ENCODE measurements at regions not wholly inside any gene's neighbourhood (a gene's known extent, or its start where the extent isn't known, plus 50 kb on each side); places are given as distances from the start of the nearest gene placed in this dataset.
"Not testable (repeated sequence)": the region's sequence is repeated elsewhere in the genome, so short reads cannot be mapped to it uniquely, and the experiment has no call there.

GRCh38 chr17:77634710-77635109, 323.8 kb upstream of the TNRC6C start:
- in situ Hi-C loops (cut with HindIII; ENCODE audit: low pct_unique_long_range_greater_than_20kb, low sequenced_read_pairs), result no loop called here
- no peak for DNase-seq (ENCODE audit: low read depth, low spot score)

GRCh38 chr17:77635176-77635575, 323.3 kb upstream of the TNRC6C start:
- no peak for DNase-seq (ENCODE audit: low read depth, low spot score)
- in situ Hi-C loops (cut with HindIII; ENCODE audit: low pct_unique_long_range_greater_than_20kb, low sequenced_read_pairs), result no loop called here

GRCh38 chr17:77635785-77636184, 322.7 kb upstream of the TNRC6C start:
- in situ Hi-C loops (cut with HindIII; ENCODE audit: low pct_unique_long_range_greater_than_20kb, low sequenced_read_pairs); DNase-seq (ENCODE audit: low read depth, low spot score): not testable (repeated sequence)

- DNase-seq (ENCODE audit: low read depth, low spot score), result no peak
- in situ Hi-C loops (cut with HindIII; ENCODE audit: low pct_unique_long_range_greater_than_20kb, low sequenced_read_pairs), result no loop called here
Measured at GRCh38 chr17:77636835-77637817, 321.4 kb upstream of the TNRC6C start.

GRCh38 chr17:77637818-77638575, 320.5 kb upstream of the TNRC6C start:
- in situ Hi-C loops (cut with HindIII; ENCODE audit: low pct_unique_long_range_greater_than_20kb, low sequenced_read_pairs), result no loop called here

GRCh38 chr17:77640252-77640651, 318.3 kb upstream of the TNRC6C start:
- DNase-seq (ENCODE audit: low read depth, low spot score), result no peak
- in situ Hi-C loops (cut with HindIII; ENCODE audit: low pct_unique_long_range_greater_than_20kb, low sequenced_read_pairs), result no loop called here

More at GRCh38 chr17:77637818-77638575, 320.5 kb upstream of the TNRC6C start:
- DNase-seq (ENCODE audit: low read depth, low spot score), result no peak

GRCh38 chr17:77640916-77641605, 317.4 kb upstream of the TNRC6C start:
- in situ Hi-C loops (cut with HindIII; ENCODE audit: low pct_unique_long_range_greater_than_20kb, low sequenced_read_pairs), result no loop called here
- no peak for DNase-seq (ENCODE audit: low read depth, low spot score)

GRCh38 chr17:77641718-77642117, 316.8 kb upstream of the TNRC6C start:
- in situ Hi-C loops (cut with HindIII; ENCODE audit: low pct_unique_long_range_greater_than_20kb, low sequenced_read_pairs), result no loop called here
- DNase-seq (ENCODE audit: low read depth, low spot score), result no peak

- no peak for DNase-seq (ENCODE audit: low read depth, low spot score)
- in situ Hi-C loops (cut with HindIII; ENCODE audit: low pct_unique_long_range_greater_than_20kb, low sequenced_read_pairs), result no loop called here
Measured at GRCh38 chr17:77644181-77645071, 314.1 kb upstream of the TNRC6C start.

GRCh38 chr17:77645072-77646045, 313.1 kb upstream of the TNRC6C start:
- no peak for DNase-seq (ENCODE audit: low read depth, low spot score)
- in situ Hi-C loops (cut with HindIII; ENCODE audit: low pct_unique_long_range_greater_than_20kb, low sequenced_read_pairs), result no loop called here

- no peak for DNase-seq (ENCODE audit: low read depth, low spot score)
- in situ Hi-C loops (cut with HindIII; ENCODE audit: low pct_unique_long_range_greater_than_20kb, low sequenced_read_pairs), result no loop called here
Measured at GRCh38 chr17:77646046-77646430, 312.5 kb upstream of the TNRC6C start.

- no peak for DNase-seq (ENCODE audit: low read depth, low spot score)
- in situ Hi-C loops (cut with HindIII; ENCODE audit: low pct_unique_long_range_greater_than_20kb, low sequenced_read_pairs), result no loop called here
Measured at GRCh38 chr17:77647531-77647930, 311.0 kb upstream of the TNRC6C start.

- in situ Hi-C loops (cut with HindIII; ENCODE audit: low pct_unique_long_range_greater_than_20kb, low sequenced_read_pairs), result loop anchor here (10.0 kb wide), 1 partner anchor 105 kb away; no protein-coding TSS in a partner anchor
- peak; percentile 78 for DNase-seq (ENCODE audit: low read depth, low spot score)
Measured at GRCh38 chr17:77649717-77650211, 308.7 kb upstream of the TNRC6C start.

GRCh38 chr17:77651988-77652387, 306.5 kb upstream of the TNRC6C start:
- no peak for DNase-seq (ENCODE audit: low read depth, low spot score)
- in situ Hi-C loops (cut with HindIII; ENCODE audit: low pct_unique_long_range_greater_than_20kb, low sequenced_read_pairs), result loop anchor here (10.0 kb wide), 1 partner anchor 107 kb away; no protein-coding TSS in a partner anchor

GRCh38 chr17:77654296-77654695, 304.2 kb upstream of the TNRC6C start:
- no peak for DNase-seq (ENCODE audit: low read depth, low spot score)
- in situ Hi-C loops (cut with HindIII; ENCODE audit: low pct_unique_long_range_greater_than_20kb, low sequenced_read_pairs), result loop anchor here (10.0 kb wide), 1 partner anchor 109 kb away; no protein-coding TSS in a partner anchor

- in situ Hi-C loops (cut with HindIII; ENCODE audit: low pct_unique_long_range_greater_than_20kb, low sequenced_read_pairs), result loop anchor here (10.0 kb wide), 1 partner anchor 110 kb away; no protein-coding TSS in a partner anchor
- no peak for DNase-seq (ENCODE audit: low read depth, low spot score)
Measured at GRCh38 chr17:77654850-77655249, 303.7 kb upstream of the TNRC6C start.
